ENCODE measurements at regions not wholly inside any gene's neighbourhood (a gene's known extent, or its start where the extent isn't known, plus 50 kb on each side); places are given as distances from the start of the nearest gene placed in this dataset.

DNA sequence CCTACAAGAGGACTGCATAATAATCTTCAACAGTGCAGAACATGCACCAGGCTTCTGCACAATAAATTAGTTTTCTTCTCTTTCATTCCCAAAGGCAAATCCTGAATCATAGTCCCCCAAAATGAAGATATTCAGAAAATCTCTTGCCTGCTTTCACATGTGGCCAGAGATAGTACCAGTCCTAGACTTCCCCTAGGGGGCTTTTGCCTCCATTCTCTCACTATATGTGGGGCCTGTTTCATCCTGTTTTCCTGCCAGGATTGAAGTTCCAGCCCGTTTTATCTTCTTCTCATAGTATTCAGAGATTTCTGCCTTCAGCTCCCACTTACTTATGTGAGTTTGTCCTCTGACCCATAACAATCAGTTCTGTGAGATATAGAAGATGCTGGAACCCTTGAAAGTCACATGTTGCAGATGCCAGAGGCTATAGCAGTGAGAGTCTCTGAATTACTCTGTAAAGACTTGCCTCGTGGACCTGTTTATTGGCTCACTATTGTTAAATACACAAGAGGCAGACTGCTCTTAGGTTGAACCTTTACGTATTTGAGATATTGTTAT, 421.9 kb upstream of the PCDH9 start:
- no peak for TF ChIP-seq EZH2 (IDR thresholded peaks at IDR 0.05; ENCODE audit: insufficient read depth, poor library complexity, severe bottlenecking)
- no peak for TF ChIP-seq EZH2phosphoT487 (IDR thresholded peaks at IDR 0.05; ENCODE audit: insufficient read depth, low read depth)

Data from GM23248 (cell line).